ENCODE measurements at regions not wholly inside any gene's neighbourhood (a gene's known extent, or its start where the extent isn't known, plus 50 kb on each side); places are given as distances from the start of the nearest gene placed in this dataset.

DNA sequence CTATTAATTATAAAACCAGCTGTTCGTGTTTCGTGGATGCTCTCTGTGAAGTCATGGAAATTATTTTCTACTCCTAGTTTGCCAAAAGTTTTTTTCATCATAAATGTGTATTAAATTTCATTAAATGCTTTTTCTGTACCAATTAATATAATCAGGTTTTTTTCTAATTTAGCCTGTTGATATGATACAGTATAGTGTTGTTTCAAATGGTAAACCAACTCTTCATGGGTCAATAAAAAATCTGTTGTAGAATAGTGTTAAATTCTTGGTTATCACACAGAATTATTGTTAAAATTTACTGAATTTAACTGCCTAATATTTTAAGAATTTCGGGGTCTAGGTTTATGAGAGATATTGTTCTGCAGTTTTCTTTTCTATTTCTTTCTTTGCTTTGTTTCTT, 505.9 kb upstream of the MANEA start:
- TF ChIP-seq CREM (CRISPR knock-in tag; IDR thresholded peaks at IDR 0.05) = no peak
- TF ChIP-seq CTCF (IDR thresholded peaks at IDR 0.05) = no peak
- no peak for TF ChIP-seq ZNF232 (CRISPR knock-in tag; IDR thresholded peaks at IDR 0.05)
- TF ChIP-seq ARID4B (CRISPR knock-in tag; IDR thresholded peaks at IDR 0.05; ENCODE audit: borderline replicate concordance) = no peak
- TF ChIP-seq, protein P1, sequence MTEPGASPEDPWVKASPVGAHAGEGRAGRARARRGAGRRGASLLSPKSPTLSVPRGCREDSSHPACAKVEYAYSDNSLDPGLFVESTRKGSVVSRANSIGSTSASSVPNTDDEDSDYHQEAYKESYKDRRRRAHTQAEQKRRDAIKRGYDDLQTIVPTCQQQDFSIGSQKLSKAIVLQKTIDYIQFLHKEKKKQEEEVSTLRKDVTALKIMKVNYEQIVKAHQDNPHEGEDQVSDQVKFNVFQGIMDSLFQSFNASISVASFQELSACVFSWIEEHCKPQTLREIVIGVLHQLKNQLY (CRISPR knock-in tag; IDR thresholded peaks at IDR 0.05) = no peak
- TF ChIP-seq TCF7 (CRISPR knock-in tag; IDR thresholded peaks at IDR 0.05; ENCODE audit: low read depth) = no peak
- no peak for TF ChIP-seq SP1 (CRISPR knock-in tag; conservative IDR thresholded peaks at IDR 0.05)

All from WTC11 (cell line).